Neutrophil (primary cell): ENCODE measurements at regions not wholly inside any gene's neighbourhood (a gene's known extent, or its start where the extent isn't known, plus 50 kb on each side); places are given as distances from the start of the nearest gene placed in this dataset.

Source experiments
- H3K27ac ChIP-seq: fragments of 200-600 bp; sonication (generic); 2 replicates; pipeline ENCODE4 v1.5.1; 2016; ENCODE audit warnings: mild to moderate bottlenecking, moderate library complexity
- H3K27me3 ChIP-seq: fragments of 200-600 bp; sonication (generic); 2 replicates; pipeline ENCODE4 v1.6.0; 2016; ENCODE audit warnings: mild to moderate bottlenecking
- H3K36me3 ChIP-seq: fragments of 200-600 bp; sonication (generic); 2 replicates; pipeline ENCODE4 v1.5.1; 2017
- H3K4me1 ChIP-seq, 2 experiments: fragments of 200-600 bp in 1 of 2; sonication (generic) in 1 of 2; 1 replicate in 1 of 2; 2 replicates in 1 of 2; pipeline versions ENCODE4 v1.5.1 to v1.6.1; 2013 to 2016; ENCODE audit warnings: low read depth in 1 of 2, low read length in 1 of 2, mild to moderate bottlenecking in 1 of 2, moderate library complexity in 1 of 2; ENCODE audit not compliant: control insufficient read depth in 1 of 2, insufficient read depth in 1 of 2
- H3K4me3 ChIP-seq, 2 experiments: fragments of 200-600 bp in 1 of 2; sonication (generic) in 1 of 2; 1 replicate in 1 of 2; 2 replicates in 1 of 2; pipeline ENCODE4 v1.5.1; 2013 to 2016; ENCODE audit warnings: low read depth in 1 of 2, low read length in 1 of 2, mild to moderate bottlenecking in 1 of 2, moderate library complexity in 1 of 2
- H3K9me3 ChIP-seq: fragments of 200-600 bp; sonication (generic); 2 replicates; pipeline ENCODE4 v1.5.1; 2016
- CTCF ChIP-seq: fragments of 200-600 bp; sonication (generic); IDR thresholded peaks from 2 replicates; pipeline ENCODE4 v1.5.1; 2016; ENCODE audit warnings: antibody characterized with exemption

GRCh38 chr5:68818057-68818695, 275.6 kb upstream of the SLC30A5 start:
- Histone ChIP-seq H3K4me3 (no peak overlapping the region), H3K36me3 (no peaks in the 10 kb centered on the region), H3K27me3 (no peaks in the 10 kb centered on the region), H3K9me3 (no peaks in the 10 kb centered on the region), H3K27ac (no peak overlapping the region), H3K4me1 (no peaks in the 10 kb centered on the region)
- no peak for TF ChIP-seq CTCF

- no peaks in the 10 kb centered on the region for H3K36me3 ChIP-seq
- no peaks in the 10 kb centered on the region for H3K9me3 ChIP-seq
- no peak overlapping the region for H3K4me3 ChIP-seq
- H3K27me3 ChIP-seq, result no peaks in the 10 kb centered on the region
- no peaks in the 10 kb centered on the region for H3K4me1 ChIP-seq
- TF ChIP-seq CTCF, result no peak
- H3K27ac ChIP-seq, result no peak overlapping the region
Measured at GRCh38 chr5:68818870-68819269, 274.9 kb upstream of the SLC30A5 start.

- H3K27me3 ChIP-seq, result no peaks in the 10 kb centered on the region
- H3K27ac ChIP-seq, result no peak overlapping the region
- H3K4me3 ChIP-seq, result no peak overlapping the region
- no peaks in the 10 kb centered on the region for H3K4me1 ChIP-seq
- no peaks in the 10 kb centered on the region for H3K36me3 ChIP-seq
- TF ChIP-seq CTCF, result no peak
- no peaks in the 10 kb centered on the region for H3K9me3 ChIP-seq
Measured at GRCh38 chr5:68821056-68821455, 272.8 kb upstream of the SLC30A5 start.

GRCh38 chr5:68822796-68823195, 271.0 kb upstream of the SLC30A5 start:
- Histone ChIP-seq H3K4me3 (no peak overlapping the region), H3K27me3 (no peaks in the 10 kb centered on the region), H3K36me3 (no peaks in the 10 kb centered on the region), H3K27ac (no peak overlapping the region), H3K9me3 (no peaks in the 10 kb centered on the region), H3K4me1 (no peaks in the 10 kb centered on the region)
- no peak for TF ChIP-seq CTCF

- no peaks in the 10 kb centered on the region for H3K4me1 ChIP-seq
- H3K4me3 ChIP-seq, result no peak overlapping the region
- no peak for TF ChIP-seq CTCF
- no peaks in the 10 kb centered on the region for H3K27me3 ChIP-seq
- H3K27ac ChIP-seq, result no peak overlapping the region
- no peaks in the 10 kb centered on the region for H3K36me3 ChIP-seq
- H3K9me3 ChIP-seq, result no peaks in the 10 kb centered on the region
Measured at GRCh38 chr5:68823301-68823700, 270.5 kb upstream of the SLC30A5 start.
